ENCODE measurements at regions not wholly inside any gene's neighbourhood (a gene's known extent, or its start where the extent isn't known, plus 50 kb on each side); places are given as distances from the start of the nearest gene placed in this dataset.

DNA sequence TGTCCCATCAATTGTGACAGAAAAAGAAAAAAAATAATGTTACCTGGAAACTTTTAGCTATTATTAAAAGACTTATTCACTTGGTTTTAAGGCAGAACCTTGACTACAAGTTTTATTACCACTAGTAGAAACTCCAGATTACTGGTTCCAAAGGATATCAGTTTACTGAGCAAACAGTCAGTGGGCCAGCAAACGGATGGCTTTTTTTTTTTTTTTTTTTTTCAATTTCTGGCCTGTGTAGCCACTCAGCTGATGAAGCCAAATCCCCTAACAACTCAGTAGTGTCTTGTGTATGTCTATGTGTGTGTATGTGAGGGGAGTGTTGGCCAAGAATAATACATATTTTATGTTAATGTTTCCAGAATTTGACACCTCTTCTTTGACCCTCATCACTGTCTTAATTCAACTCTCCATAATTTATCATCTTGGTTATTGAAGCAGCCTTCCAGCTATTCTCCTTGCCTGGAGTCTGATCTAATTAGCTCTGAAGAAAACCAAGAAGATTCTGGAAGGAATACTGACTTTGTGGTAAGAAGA is 724.9 kb downstream of the NSUN3 start:
- TF ChIP-seq POLR2A (IDR thresholded peaks at IDR 0.05), result no peak
- TF ChIP-seq, protein P1, sequence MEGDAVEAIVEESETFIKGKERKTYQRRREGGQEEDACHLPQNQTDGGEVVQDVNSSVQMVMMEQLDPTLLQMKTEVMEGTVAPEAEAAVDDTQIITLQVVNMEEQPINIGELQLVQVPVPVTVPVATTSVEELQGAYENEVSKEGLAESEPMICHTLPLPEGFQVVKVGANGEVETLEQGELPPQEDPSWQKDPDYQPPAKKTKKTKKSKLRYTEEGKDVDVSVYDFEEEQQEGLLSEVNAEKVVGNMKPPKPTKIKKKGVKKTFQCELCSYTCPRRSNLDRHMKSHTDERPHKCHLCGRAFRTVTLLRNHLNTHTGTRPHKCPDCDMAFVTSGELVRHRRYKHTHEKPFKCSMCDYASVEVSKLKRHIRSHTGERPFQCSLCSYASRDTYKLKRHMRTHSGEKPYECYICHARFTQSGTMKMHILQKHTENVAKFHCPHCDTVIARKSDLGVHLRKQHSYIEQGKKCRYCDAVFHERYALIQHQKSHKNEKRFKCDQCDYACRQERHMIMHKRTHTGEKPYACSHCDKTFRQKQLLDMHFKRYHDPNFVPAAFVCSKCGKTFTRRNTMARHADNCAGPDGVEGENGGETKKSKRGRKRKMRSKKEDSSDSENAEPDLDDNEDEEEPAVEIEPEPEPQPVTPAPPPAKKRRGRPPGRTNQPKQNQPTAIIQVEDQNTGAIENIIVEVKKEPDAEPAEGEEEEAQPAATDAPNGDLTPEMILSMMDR (IDR thresholded peaks at IDR 0.05), result no peak

All from body of pancreas (tissue), 4 donors.